ENCODE measurements at regions not wholly inside any gene's neighbourhood (a gene's known extent, or its start where the extent isn't known, plus 50 kb on each side); places are given as distances from the start of the nearest gene placed in this dataset.
"Not testable (repeated sequence)": the region's sequence is repeated elsewhere in the genome, so short reads cannot be mapped to it uniquely, and the experiment has no call there.

- DNase-seq = no peak
These were observed 176.5 kb upstream of the MMS22L start for GRCh38 chr6:97459535-97459934.

- no peak for DNase-seq
These were observed 177.0 kb upstream of the MMS22L start for GRCh38 chr6:97459986-97460385.

GRCh38 chr6:97460394-97461080, 177.5 kb upstream of the MMS22L start:
- DNase-seq = no peak

GRCh38 chr6:97461218-97461617, 178.2 kb upstream of the MMS22L start:
- no peak for DNase-seq

GRCh38 chr6:97462031-97462430, 179.0 kb upstream of the MMS22L start:
- no peak for DNase-seq

- DNase-seq = no peak
These were observed 180.1 kb upstream of the MMS22L start for GRCh38 chr6:97462938-97463598.

GRCh38 chr6:97465877-97466561, 183.0 kb upstream of the MMS22L start:
- DNase-seq = peak in 1 of 2 donors; percentile 23

- DNase-seq = no peak
These were observed 186.0 kb upstream of the MMS22L start for GRCh38 chr6:97468981-97469380.

GRCh38 chr6:97469451-97469850, 186.4 kb upstream of the MMS22L start:
- no peak for DNase-seq

GRCh38 chr6:97470322-97470721, 187.3 kb upstream of the MMS22L start:
- DNase-seq = no peak

- DNase-seq = no peak
These were observed 191.0 kb upstream of the MMS22L start for GRCh38 chr6:97473979-97474378.

- peak; percentile 71 to 85 for DNase-seq
These were observed 214.8 kb upstream of the MMS22L start for GRCh38 chr6:97497713-97498331.

- no peak for DNase-seq
These were observed 218.8 kb upstream of the MMS22L start for GRCh38 chr6:97501853-97502252.

- DNase-seq = no peak
These were observed 225.6 kb upstream of the MMS22L start for GRCh38 chr6:97508646-97509045.

GRCh38 chr6:97513260-97513659, 230.2 kb upstream of the MMS22L start:
- DNase-seq = not testable (repeated sequence)

- peak in 1 of 2 donors; percentile 39 for DNase-seq
These were observed 241.8 kb upstream of the MMS22L start for GRCh38 chr6:97524811-97525210.

GRCh38 chr6:97535800-97536199, 252.8 kb upstream of the MMS22L start:
- DNase-seq = no peak

- no peak for DNase-seq
These were observed 265.3 kb upstream of the MMS22L start for GRCh38 chr6:97548354-97548753.

GRCh38 chr6:97557355-97557754, 274.3 kb upstream of the MMS22L start:
- no peak for DNase-seq

- DNase-seq = no peak
These were observed 280.5 kb upstream of the MMS22L start for GRCh38 chr6:97563529-97563928.

- no peak for DNase-seq
These were observed 289.9 kb upstream of the MMS22L start for GRCh38 chr6:97572943-97573342.

GRCh38 chr6:97586344-97586743, 303.3 kb upstream of the MMS22L start:
- DNase-seq = peak in 1 of 2 donors; percentile 3

- DNase-seq = no peak
These were observed 308.9 kb upstream of the MMS22L start for GRCh38 chr6:97591955-97592354.

GRCh38 chr6:97594844-97595243, 311.8 kb upstream of the MMS22L start:
- DNase-seq = no peak
